Osteocyte (in vitro differentiated cells): ENCODE measurements at regions not wholly inside any gene's neighbourhood (a gene's known extent, or its start where the extent isn't known, plus 50 kb on each side); places are given as distances from the start of the nearest gene placed in this dataset.

ENCODE experiments used
- DNase-seq: peaks from one replicate; pipeline ENCODE4 v3.0.0; 2021; ENCODE audit warnings: mixed read lengths; ENCODE audit not compliant: unreplicated experiment; ENCODE audit errors: extremely low spot score
- H3K27ac Mint-ChIP-seq: one replicate; pipeline ENCODE4 v1.8.0; 2021; ENCODE audit warnings: mild to moderate bottlenecking, mixed read lengths; ENCODE audit not compliant: unreplicated experiment
- H3K27me3 Mint-ChIP-seq: one replicate; pipeline ENCODE4 v1.8.0; 2021; ENCODE audit warnings: mixed read lengths; ENCODE audit not compliant: unreplicated experiment
- H3K36me3 Mint-ChIP-seq: one replicate; pipeline ENCODE4 v1.8.0; 2021; ENCODE audit warnings: mixed read lengths; ENCODE audit not compliant: unreplicated experiment
- H3K4me1 Mint-ChIP-seq: one replicate; pipeline ENCODE4 v1.8.0; 2021; ENCODE audit warnings: mixed read lengths; ENCODE audit not compliant: unreplicated experiment
- H3K4me3 Mint-ChIP-seq: one replicate; pipeline ENCODE4 v1.8.0; 2021; ENCODE audit warnings: mild to moderate bottlenecking, moderate library complexity, mixed read lengths; ENCODE audit not compliant: unreplicated experiment
- H3K9me3 Mint-ChIP-seq: one replicate; pipeline ENCODE4 v1.8.0; 2021; ENCODE audit warnings: mixed read lengths; ENCODE audit not compliant: unreplicated experiment
- TF ChIP-seq, protein P1 (sequence below): fragments of 200-600 bp; sonication (generic); IDR thresholded peaks from 2 replicates; pipeline ENCODE4 v1.5.0; 2021; ENCODE audit warnings: antibody characterized with exemption, mild to moderate bottlenecking, moderate library complexity

DNA sequence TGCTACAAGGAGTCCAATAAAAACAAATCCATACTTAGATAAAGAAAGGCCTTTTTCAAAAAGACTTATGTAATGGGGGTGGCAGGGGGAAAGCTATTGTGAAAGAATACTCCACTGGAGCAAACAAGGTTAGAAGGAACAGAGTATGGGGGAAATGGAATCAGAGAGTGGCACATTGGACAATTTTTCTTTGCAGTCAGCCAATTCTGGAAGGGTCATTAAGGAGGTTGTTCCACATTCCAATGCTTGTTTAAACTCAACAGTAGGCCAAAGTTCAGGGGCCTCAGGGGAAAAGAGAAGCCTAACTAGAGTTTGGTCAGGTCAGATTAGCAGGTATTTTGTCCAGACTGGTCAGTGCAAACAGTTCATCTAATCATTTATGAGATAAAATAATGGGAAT is 105.2 kb upstream of the RESF1 start:
- no peaks in the 10 kb centered on the region for H3K27me3 Mint-ChIP-seq
- H3K27ac Mint-ChIP-seq, result no peak overlapping the region
- H3K9me3 Mint-ChIP-seq, result peaks cover 15% of the 10 kb centered on the region
- H3K4me1 Mint-ChIP-seq, result no peaks in the 10 kb centered on the region
- DNase-seq, result no peak
- no peaks in the 10 kb centered on the region for H3K36me3 Mint-ChIP-seq
- H3K4me3 Mint-ChIP-seq, result no peak overlapping the region
- TF ChIP-seq, protein P1, sequence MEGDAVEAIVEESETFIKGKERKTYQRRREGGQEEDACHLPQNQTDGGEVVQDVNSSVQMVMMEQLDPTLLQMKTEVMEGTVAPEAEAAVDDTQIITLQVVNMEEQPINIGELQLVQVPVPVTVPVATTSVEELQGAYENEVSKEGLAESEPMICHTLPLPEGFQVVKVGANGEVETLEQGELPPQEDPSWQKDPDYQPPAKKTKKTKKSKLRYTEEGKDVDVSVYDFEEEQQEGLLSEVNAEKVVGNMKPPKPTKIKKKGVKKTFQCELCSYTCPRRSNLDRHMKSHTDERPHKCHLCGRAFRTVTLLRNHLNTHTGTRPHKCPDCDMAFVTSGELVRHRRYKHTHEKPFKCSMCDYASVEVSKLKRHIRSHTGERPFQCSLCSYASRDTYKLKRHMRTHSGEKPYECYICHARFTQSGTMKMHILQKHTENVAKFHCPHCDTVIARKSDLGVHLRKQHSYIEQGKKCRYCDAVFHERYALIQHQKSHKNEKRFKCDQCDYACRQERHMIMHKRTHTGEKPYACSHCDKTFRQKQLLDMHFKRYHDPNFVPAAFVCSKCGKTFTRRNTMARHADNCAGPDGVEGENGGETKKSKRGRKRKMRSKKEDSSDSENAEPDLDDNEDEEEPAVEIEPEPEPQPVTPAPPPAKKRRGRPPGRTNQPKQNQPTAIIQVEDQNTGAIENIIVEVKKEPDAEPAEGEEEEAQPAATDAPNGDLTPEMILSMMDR, result no peak

DNA sequence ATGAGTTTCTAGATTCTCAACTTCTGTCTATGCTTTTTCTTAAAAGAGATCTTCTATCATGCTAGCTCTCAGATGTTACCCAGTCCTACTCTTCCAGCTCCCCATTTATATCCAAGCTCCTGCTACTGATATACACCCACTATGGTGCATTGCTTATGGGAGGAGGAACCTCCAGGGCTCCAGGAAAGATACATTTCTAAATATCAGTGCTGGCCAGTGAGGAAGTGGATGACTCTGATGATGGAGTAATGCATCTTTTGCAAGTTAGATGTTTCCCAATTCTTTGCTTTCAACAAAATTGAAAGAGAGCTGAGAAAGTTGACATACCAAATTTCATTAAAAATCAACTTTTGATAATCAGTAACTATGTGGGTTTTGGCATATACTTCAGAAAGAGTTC is 105.7 kb upstream of the RESF1 start:
- TF ChIP-seq, protein P1, result no peak
- Mint-ChIP-seq H3K4me3 (no peak overlapping the region), H3K27me3 (no peaks in the 10 kb centered on the region), H3K27ac (no peak overlapping the region), H3K36me3 (no peaks in the 10 kb centered on the region), H3K9me3 (peaks cover 15% of the 10 kb centered on the region), H3K4me1 (no peaks in the 10 kb centered on the region)
- DNase-seq, result no peak

DNA sequence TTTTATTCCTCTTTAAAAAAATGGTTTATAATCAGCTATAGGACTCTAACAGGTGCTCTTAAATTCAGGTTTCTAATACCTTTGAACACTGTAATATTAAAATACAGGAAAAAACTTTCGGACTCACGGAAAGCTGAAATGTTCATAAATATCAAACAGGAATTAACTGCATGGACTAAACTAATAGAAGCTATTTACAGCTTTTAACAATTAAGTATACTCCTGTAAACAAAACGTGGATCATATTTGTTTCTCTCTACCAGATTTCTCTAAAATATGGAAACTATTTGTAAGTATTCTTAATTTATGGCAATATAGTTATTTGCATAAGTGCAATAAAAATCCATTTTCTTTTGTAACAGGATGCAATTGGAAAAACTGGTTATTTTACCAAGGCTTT is 108.9 kb upstream of the RESF1 start:
- no peaks in the 10 kb centered on the region for H3K27me3 Mint-ChIP-seq
- H3K9me3 Mint-ChIP-seq, result peaks cover 20% of the 10 kb centered on the region
- DNase-seq, result no peak

DNA sequence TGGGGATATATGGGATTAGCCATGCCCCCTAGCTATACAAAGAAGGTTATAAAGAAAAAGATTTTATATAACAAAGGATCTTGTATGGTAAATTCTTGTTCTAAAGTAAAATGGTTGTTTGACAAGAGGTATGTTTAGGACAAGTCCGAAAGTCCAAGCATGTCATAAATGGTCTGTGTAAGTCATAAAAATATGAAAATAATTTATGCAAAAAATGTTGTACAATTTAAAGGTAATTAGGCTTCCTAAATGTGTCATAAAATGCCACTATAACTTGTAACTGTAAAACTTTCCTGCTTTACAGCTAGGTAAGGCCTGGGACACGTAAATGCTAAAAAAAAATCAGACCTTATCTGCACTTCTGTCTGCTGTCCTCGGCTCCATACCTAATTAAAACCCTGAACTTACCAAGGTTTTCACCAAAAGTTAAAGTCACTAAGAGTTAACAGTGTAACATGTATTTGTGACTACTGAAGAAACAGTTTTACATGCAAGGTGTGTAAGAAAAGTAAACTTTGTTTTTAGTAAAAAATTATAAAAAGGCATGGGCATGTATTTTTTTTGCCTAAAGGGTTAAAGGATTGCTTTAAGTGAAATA is 110.0 kb upstream of the RESF1 start:
- DNase-seq, result no peak
- H3K9me3 Mint-ChIP-seq, result peaks cover 18% of the 10 kb centered on the region
- no peak overlapping the region for H3K4me3 Mint-ChIP-seq
- no peaks in the 10 kb centered on the region for H3K36me3 Mint-ChIP-seq
- H3K27ac Mint-ChIP-seq, result no peak overlapping the region
- TF ChIP-seq, protein P1, result no peak
- no peaks in the 10 kb centered on the region for H3K4me1 Mint-ChIP-seq
- H3K27me3 Mint-ChIP-seq, result no peaks in the 10 kb centered on the region

More for the DNA sequence above, 108.9 kb upstream of the RESF1 start:
- Mint-ChIP-seq H3K4me3 (no peak overlapping the region), H3K36me3 (no peaks in the 10 kb centered on the region), H3K27ac (no peak overlapping the region), H3K4me1 (no peaks in the 10 kb centered on the region)
- TF ChIP-seq, protein P1, result no peak

DNA sequence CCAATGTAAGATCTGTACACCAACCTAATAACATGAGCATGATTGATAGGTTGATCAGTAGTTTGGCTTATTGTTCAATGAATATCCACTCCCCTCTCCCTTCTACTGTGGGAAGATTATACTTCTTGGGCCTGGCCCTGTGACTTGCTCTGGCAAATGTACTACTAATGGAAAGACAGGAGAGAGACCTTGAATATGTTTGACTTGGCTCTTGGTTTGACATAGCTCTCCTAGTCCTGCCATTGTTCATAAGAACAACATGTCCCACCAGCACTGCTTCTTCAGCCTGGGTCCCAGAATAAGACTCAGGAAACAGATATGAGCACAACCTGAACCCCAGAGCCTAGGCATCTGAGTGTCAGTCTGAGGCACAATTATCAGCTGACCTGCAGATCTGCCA is 112.8 kb upstream of the RESF1 start:
- H3K27ac Mint-ChIP-seq, result no peak overlapping the region
- H3K36me3 Mint-ChIP-seq, result no peaks in the 10 kb centered on the region
- H3K4me3 Mint-ChIP-seq, result no peak overlapping the region
- no peaks in the 10 kb centered on the region for H3K4me1 Mint-ChIP-seq
- peaks cover 13% of the 10 kb centered on the region for H3K9me3 Mint-ChIP-seq
- no peak for DNase-seq
- no peaks in the 10 kb centered on the region for H3K27me3 Mint-ChIP-seq
- TF ChIP-seq, protein P1, result no peak
